ENCODE measurements at regions not wholly inside any gene's neighbourhood (a gene's known extent, or its start where the extent isn't known, plus 50 kb on each side); places are given as distances from the start of the nearest gene placed in this dataset.

- Mint-ChIP-seq H3K9me3 (no peaks in the 10 kb centered on the region), H3K27me3 (ENCODE audit: insufficient read depth) (peaks cover 6% of the 10 kb centered on the region; the same call in 1 of the 2 replicates), H3K27ac (no peak overlapping the region), H3K4me1 (ENCODE audit: low read depth) (no peaks in the 10 kb centered on the region), H3K4me3 (peak overlapping the region; percentile 27; the same call in 1 of the 2 replicates), H3K36me3 (ENCODE audit: low read depth) (no peaks in the 10 kb centered on the region)
- TF ChIP-seq CTCF (IDR thresholded peaks at IDR 0.05), result no peak
- no peak for DNase-seq
Measured at GRCh38 chr15:93948726-93949125, 282.6 kb upstream of the MCTP2 start.

DNA sequence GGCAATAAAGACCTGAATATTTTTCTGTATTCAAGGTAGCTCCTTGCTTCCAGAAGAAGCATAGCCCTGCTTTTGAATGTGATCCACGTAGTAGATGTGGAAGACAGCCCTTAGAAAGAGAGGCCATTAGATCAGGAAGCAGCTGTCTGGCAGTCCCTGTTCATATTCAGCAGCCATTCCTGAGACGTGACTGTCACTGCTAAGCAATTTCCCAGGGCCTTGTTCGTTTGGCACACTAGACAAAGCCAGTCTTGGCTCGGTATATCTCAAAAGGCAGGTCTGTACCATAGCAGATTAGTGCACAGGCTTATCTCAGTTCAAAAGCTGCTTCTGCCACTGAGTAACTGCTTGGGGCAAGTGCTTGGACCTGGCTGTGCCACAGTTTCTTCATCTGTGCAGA lies 287.8 kb upstream of the MCTP2 start:
- no peaks in the 10 kb centered on the region for H3K9me3 Mint-ChIP-seq
- TF ChIP-seq CTCF (IDR thresholded peaks at IDR 0.05), result no peak
- DNase-seq, result peak; percentile 4
- H3K4me1 Mint-ChIP-seq (ENCODE audit: low read depth), result no peaks in the 10 kb centered on the region
- H3K27ac Mint-ChIP-seq, result no peak overlapping the region
- no peak overlapping the region for H3K4me3 Mint-ChIP-seq
- H3K36me3 Mint-ChIP-seq (ENCODE audit: low read depth), result no peaks in the 10 kb centered on the region
- H3K27me3 Mint-ChIP-seq (ENCODE audit: insufficient read depth), result peaks cover 3% of the 10 kb centered on the region

DNA sequence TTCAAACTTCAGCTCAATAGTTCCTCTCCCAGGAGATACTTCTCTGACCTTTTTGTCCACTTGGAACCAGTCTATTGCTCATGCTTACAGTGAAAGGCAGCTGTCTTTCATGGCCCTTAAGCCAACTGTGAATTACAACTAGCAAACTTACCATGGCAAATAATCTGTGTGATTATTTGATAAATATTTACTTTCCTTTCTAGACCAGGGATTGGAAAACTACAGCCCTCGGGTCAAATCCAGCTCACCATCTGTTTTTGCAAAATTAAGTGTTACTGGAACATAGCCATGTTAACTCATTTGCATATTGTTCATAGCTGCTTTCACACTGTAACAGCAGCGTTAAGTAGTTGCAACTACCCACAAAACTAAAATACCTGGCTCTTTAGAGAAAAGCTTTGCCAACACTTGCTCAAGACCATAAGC lies 289.1 kb upstream of the MCTP2 start:
- H3K27ac Mint-ChIP-seq, result no peak overlapping the region
- H3K36me3 Mint-ChIP-seq (ENCODE audit: low read depth), result no peaks in the 10 kb centered on the region
- no peaks in the 10 kb centered on the region for H3K4me1 Mint-ChIP-seq (ENCODE audit: low read depth)
- DNase-seq, result no peak
- H3K9me3 Mint-ChIP-seq, result no peaks in the 10 kb centered on the region
- peaks cover 3% of the 10 kb centered on the region for H3K27me3 Mint-ChIP-seq (ENCODE audit: insufficient read depth)
- H3K4me3 Mint-ChIP-seq, result no peak overlapping the region
- TF ChIP-seq CTCF (IDR thresholded peaks at IDR 0.05), result no peak

GRCh38 chr15:93941697-93942096 lies 289.7 kb upstream of the MCTP2 start:
- no peak overlapping the region for H3K27ac Mint-ChIP-seq
- H3K27me3 Mint-ChIP-seq (ENCODE audit: insufficient read depth), result peaks cover 3% of the 10 kb centered on the region
- no peaks in the 10 kb centered on the region for H3K4me1 Mint-ChIP-seq (ENCODE audit: low read depth)
- no peak for DNase-seq
- H3K4me3 Mint-ChIP-seq, result no peak overlapping the region
- TF ChIP-seq CTCF (IDR thresholded peaks at IDR 0.05), result no peak
- no peaks in the 10 kb centered on the region for H3K9me3 Mint-ChIP-seq
- H3K36me3 Mint-ChIP-seq (ENCODE audit: low read depth), result no peaks in the 10 kb centered on the region

- H3K27ac Mint-ChIP-seq, result no peak overlapping the region
- no peak overlapping the region for H3K4me3 Mint-ChIP-seq
- DNase-seq, result no peak
- H3K9me3 Mint-ChIP-seq, result no peaks in the 10 kb centered on the region
- no peaks in the 10 kb centered on the region for H3K36me3 Mint-ChIP-seq (ENCODE audit: low read depth)
- H3K4me1 Mint-ChIP-seq (ENCODE audit: low read depth), result no peaks in the 10 kb centered on the region
- TF ChIP-seq CTCF (IDR thresholded peaks at IDR 0.05), result no peak
- no peaks in the 10 kb centered on the region; the same call in none of the 2 replicates for H3K27me3 Mint-ChIP-seq (ENCODE audit: insufficient read depth)
Measured at GRCh38 chr15:93940226-93940625, 291.1 kb upstream of the MCTP2 start.
